Right lobe of liver (tissue), 6 donors: ENCODE measurements at regions not wholly inside any gene's neighbourhood (a gene's known extent, or its start where the extent isn't known, plus 50 kb on each side); places are given as distances from the start of the nearest gene placed in this dataset.
A peak's percentile ranks its signal among the peaks of the same experiment; 100 is the strongest.

Experiments used
- ATAC-seq, 4 donors: fragments of 200-7000 bp; cut with Tn5 transposase; one replicate each; pipeline ENCODE4 v1.9.1; 2020; ENCODE audit warnings: mild to moderate bottlenecking in 4 of 4, moderate library complexity in 4 of 4
- DNase-seq, 3 donors: peaks; one replicate each; pipeline ENCODE4 v3.0.0-alpha.2; 2020
- H3K27ac ChIP-seq, 3 donors: fragments of 200-600 bp; one replicate each; pipeline ENCODE4 v1.8.0; 2022
- H3K27me3 ChIP-seq, 2 donors: fragments of 200-600 bp; one replicate each; pipeline ENCODE4 v1.8.0; 2022
- H3K36me3 ChIP-seq, 4 donors: fragments of 200-600 bp; sonication (generic) in 1 of 4; one replicate each; pipeline versions ENCODE4 v1.5.1 to v1.8.0; 2017 to 2022; ENCODE audit warnings: control low read depth in 1 of 4
- H3K4me1 ChIP-seq, 4 donors: fragments of 200-600 bp; sonication (generic) in 1 of 4; one replicate each; pipeline versions ENCODE4 v1.5.1 to v1.8.0; 2017 to 2022; ENCODE audit warnings: control low read depth in 1 of 4
- H3K4me3 ChIP-seq, 3 donors: fragments of 200-600 bp; one replicate each; pipeline ENCODE4 v1.8.0; 2022
- H3K9me3 ChIP-seq, 4 donors: fragments of 200-600 bp; sonication (generic) in 1 of 4; one replicate each; pipeline versions ENCODE4 v1.5.1 to v1.8.0; 2017 to 2022; ENCODE audit warnings: control low read depth in 1 of 4
- CTCF ChIP-seq, 4 donors: fragments of 200-600 bp in 3 of 4; fragments of 450-650 bp in 1 of 4; IDR thresholded peaks; one replicate each; pipeline versions ENCODE4 v1.5.1 to v1.8.0; 2016 to 2022; ENCODE audit warnings: antibody characterized with exemption in 4 of 4, mild to moderate bottlenecking in 2 of 4
- POLR2A ChIP-seq: fragments of 450-650 bp; IDR thresholded peaks from one replicate; pipeline ENCODE4 v1.6.1; 2017; ENCODE audit warnings: antibody characterized with exemption, mild to moderate bottlenecking
- WGBS: methylation state at CpG from one replicate; pipeline ENCODE4 v1.1.6; 2018; ENCODE audit warnings: low coverage, low lambda C conversion rate; ENCODE audit not compliant: insufficient coverage; ENCODE audit errors: missing lambda C conversion rate; 5-methylcytosine and 5-hydroxymethylcytosine counted together
- intact Hi-C, 2 donors: fragments of 100-400 bp; cut with DNase I; formaldehyde crosslinking; loops; one replicate each; pipeline versions ENCODE4 v1.11.2 to v1.14.1; 2022
- donor health status: DM: no; HTN: yes; CAD: no.
- donor health status: DM: no; HTN: no; CAD: no.
- donor health status: DM: no; HTN: no; CAD: no.
- donor health status: DM: no; HTN: yes; CAD: no.
- donor health status: DM: no; HTN: yes; CAD: no.

- no peaks in the 10 kb centered on the region for H3K9me3 ChIP-seq
- TF ChIP-seq CTCF (IDR thresholded peaks at IDR 0.05) (no peak), POLR2A (no peak)
- DNase-seq (peak in 1 of 3 donors; percentile 11), ATAC-seq (no peak)
- intact Hi-C loops, result no loop called here
- no peak overlapping the region for H3K4me3 ChIP-seq
- 74% methylated on average over 11 of the region's 15 CpGs for WGBS
- no peaks in the 10 kb centered on the region for H3K27me3 ChIP-seq
- no peak overlapping the region for H3K27ac ChIP-seq
- H3K4me1 ChIP-seq, result no peaks in the 10 kb centered on the region
- H3K36me3 ChIP-seq, result no peaks in the 10 kb centered on the region
These were observed 77.9 kb downstream of the SOX1 start for GRCh38 chr13:112144616-112145550.

- no peak for TF ChIP-seq POLR2A
- TF ChIP-seq CTCF (IDR thresholded peaks at IDR 0.05), result no peak
- H3K27ac ChIP-seq, result no peak overlapping the region
- WGBS, result 80% methylated on average over 19 of the region's 27 CpGs
- ATAC-seq (no peak), DNase-seq (peak in 1 of 3 donors; percentile 18)
- intact Hi-C loops, result no loop called here
- no peaks in the 10 kb centered on the region for H3K9me3 ChIP-seq
- no peaks in the 10 kb centered on the region for H3K27me3 ChIP-seq
- no peak overlapping the region for H3K4me3 ChIP-seq
- no peaks in the 10 kb centered on the region for H3K36me3 ChIP-seq
- no peaks in the 10 kb centered on the region for H3K4me1 ChIP-seq
These were observed 78.8 kb downstream of the SOX1 start for GRCh38 chr13:112145551-112146360.

GRCh38 chr13:112150352-112150751, 83.4 kb downstream of the SOX1 start:
- DNase-seq (no peak), ATAC-seq (no peak)
- H3K36me3 ChIP-seq, result no peaks in the 10 kb centered on the region
- intact Hi-C loops, result no loop called here
- no peak for TF ChIP-seq CTCF (IDR thresholded peaks at IDR 0.05)
- TF ChIP-seq POLR2A, result no peak
- no peaks in the 10 kb centered on the region for H3K9me3 ChIP-seq
- no peaks in the 10 kb centered on the region for H3K4me1 ChIP-seq
- H3K27ac ChIP-seq, result no peak overlapping the region
- H3K27me3 ChIP-seq, result no peaks in the 10 kb centered on the region
- no peak overlapping the region for H3K4me3 ChIP-seq
- 88% methylated on average over 8 of the region's 23 CpGs for WGBS

- Histone ChIP-seq H3K36me3 (no peaks in the 10 kb centered on the region), H3K9me3 (no peaks in the 10 kb centered on the region), H3K4me1 (no peaks in the 10 kb centered on the region), H3K27me3 (no peaks in the 10 kb centered on the region), H3K4me3 (no peak overlapping the region), H3K27ac (no peak overlapping the region)
- TF ChIP-seq POLR2A (no peak), CTCF (IDR thresholded peaks at IDR 0.05) (no peak)
- 79% methylated on average over 7 of the region's 9 CpGs for WGBS
- no peak for ATAC-seq
- no peak for DNase-seq
- intact Hi-C loops, result no loop called here
These were observed 85.9 kb downstream of the SOX1 start for GRCh38 chr13:112152846-112153245.
